ENCODE measurements at regions not wholly inside any gene's neighbourhood (a gene's known extent, or its start where the extent isn't known, plus 50 kb on each side); places are given as distances from the start of the nearest gene placed in this dataset.

DNA sequence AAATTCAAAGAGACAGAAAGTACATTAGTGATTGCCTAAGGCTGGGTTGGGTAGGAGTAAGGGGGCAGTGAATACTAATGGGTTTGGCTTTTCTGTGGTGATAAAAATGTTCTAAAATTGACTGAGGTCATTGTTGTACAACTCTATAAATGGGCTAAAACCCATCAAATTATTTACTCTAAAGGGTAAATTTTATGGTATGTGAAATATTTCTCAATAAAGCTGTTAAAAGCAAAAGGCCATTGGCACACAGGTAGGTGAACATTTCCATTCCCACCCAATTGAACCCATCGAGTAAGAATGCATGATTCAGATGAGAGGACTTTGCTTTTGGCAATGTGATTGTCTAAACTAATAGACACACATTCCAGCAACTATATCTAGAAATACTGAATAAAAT, 579.4 kb downstream of the GATA3 start:
- TF ChIP-seq GATA3 (IDR thresholded peaks at IDR 0.05; ENCODE audit: low read depth, low read length) (no peak), GATA2 (IDR thresholded peaks at IDR 0.05; ENCODE audit: low read depth, low read length) (no peak)

DNA sequence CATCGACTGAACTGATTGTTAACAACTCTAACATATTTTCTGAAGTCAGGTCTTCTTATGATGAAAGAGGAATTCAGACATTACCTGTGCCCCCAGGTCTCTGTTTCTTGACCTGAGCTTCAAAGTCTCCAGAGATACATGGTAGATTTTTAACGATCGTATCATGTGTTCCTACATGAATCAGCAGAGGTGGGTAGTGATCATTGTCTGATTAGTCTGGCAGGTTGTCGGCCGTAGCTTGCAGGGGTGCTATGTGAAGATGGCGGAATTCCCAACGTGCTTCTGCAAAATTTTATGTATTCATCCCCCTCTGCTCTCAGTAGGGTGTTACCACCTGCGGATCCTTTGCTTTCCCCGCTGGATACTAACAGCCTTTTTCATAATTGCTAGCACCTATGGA, 581.9 kb downstream of the GATA3 start:
- TF ChIP-seq GATA2 (IDR thresholded peaks at IDR 0.05; ENCODE audit: low read depth, low read length) (no peak), GATA3 (IDR thresholded peaks at IDR 0.05; ENCODE audit: low read depth, low read length) (no peak)

DNA sequence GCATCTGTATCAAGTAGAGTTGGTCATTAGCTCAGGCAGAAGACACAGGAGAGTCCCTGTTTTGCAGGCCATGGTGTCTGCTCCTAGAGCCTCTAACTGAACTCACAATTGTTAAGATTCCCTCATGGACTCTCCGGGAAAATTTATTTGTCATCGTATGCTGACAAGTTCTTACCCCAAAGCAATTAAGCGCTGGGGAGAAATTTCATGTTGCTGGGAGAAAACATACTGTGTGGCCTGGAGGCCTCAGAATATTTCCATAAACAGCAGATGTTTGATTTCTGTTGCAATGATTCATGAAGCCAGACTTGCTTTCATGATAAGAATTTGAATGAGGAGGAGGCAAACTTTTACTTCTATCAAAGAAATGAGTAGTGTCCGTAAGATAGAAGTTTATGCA, 583.2 kb downstream of the GATA3 start:
- no peak for TF ChIP-seq GATA2 (IDR thresholded peaks at IDR 0.05; ENCODE audit: low read depth, low read length)
- no peak for TF ChIP-seq GATA3 (IDR thresholded peaks at IDR 0.05; ENCODE audit: low read depth, low read length)

GRCh38 chr10:8638088-8638672, 583.7 kb downstream of the GATA3 start:
- TF ChIP-seq GATA2 (IDR thresholded peaks at IDR 0.05; ENCODE audit: low read depth, low read length) (peak; percentile 34; the same call in 1 of the 2 replicates), GATA3 (IDR thresholded peaks at IDR 0.05; ENCODE audit: low read depth, low read length) (peak; percentile 61)

- no peak for TF ChIP-seq GATA3 (IDR thresholded peaks at IDR 0.05; ENCODE audit: low read depth, low read length)
These were observed 585.1 kb downstream of the GATA3 start for GRCh38 chr10:8639486-8640185.

DNA sequence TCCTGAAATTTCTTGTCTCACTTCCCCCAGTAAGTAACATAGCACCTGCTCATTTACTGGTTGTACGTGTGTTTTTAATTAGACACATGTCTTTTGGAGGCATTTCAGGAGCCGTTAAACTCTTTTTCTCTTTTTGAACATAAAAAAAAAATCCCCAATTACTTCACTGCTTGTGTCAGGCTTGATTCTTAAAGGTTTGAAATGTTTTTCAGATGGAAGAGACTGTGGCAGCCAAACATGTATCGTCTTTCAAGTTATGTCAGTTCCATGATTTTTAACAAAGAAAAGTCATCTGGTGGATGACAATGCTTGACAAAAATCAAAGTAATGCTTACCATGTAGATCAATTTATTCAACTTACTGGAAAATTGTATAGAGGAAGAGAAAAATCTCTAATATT, 585.8 kb downstream of the GATA3 start:
- no peak for TF ChIP-seq GATA3 (IDR thresholded peaks at IDR 0.05; ENCODE audit: low read depth, low read length)
- TF ChIP-seq GATA2 (IDR thresholded peaks at IDR 0.05; ENCODE audit: low read depth, low read length): no peak

GRCh38 chr10:8640878-8641277, 586.4 kb downstream of the GATA3 start:
- TF ChIP-seq GATA2 (IDR thresholded peaks at IDR 0.05; ENCODE audit: low read depth, low read length) (peak; percentile 99), GATA3 (IDR thresholded peaks at IDR 0.05; ENCODE audit: low read depth, low read length) (peak; percentile 100)

GRCh38 chr10:8656261-8656660, 601.8 kb downstream of the GATA3 start:
- TF ChIP-seq GATA3 (IDR thresholded peaks at IDR 0.05; ENCODE audit: low read depth, low read length) (no peak), GATA2 (IDR thresholded peaks at IDR 0.05; ENCODE audit: low read depth, low read length) (no peak)

DNA sequence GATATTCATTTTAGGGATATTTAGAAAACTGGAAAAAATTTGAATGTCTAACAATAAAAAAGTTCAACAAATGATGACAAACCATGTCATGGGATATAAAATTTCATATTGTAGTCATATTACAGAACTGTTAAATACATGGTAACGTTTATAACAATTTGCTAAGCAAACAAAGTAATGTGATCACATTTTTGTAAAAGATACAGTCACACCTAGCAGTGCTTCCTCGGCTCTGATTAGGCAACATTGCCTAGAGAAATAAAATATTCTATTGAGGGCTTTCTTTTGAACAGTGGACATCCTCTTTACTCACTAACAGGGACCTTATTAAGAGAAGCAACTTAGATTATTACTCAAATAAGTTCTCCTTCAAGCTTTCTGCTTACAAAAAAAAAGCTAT, 605.5 kb downstream of the GATA3 start:
- TF ChIP-seq GATA2 (IDR thresholded peaks at IDR 0.05; ENCODE audit: low read depth, low read length): no peak
- no peak for TF ChIP-seq GATA3 (IDR thresholded peaks at IDR 0.05; ENCODE audit: low read depth, low read length)

- TF ChIP-seq GATA3 (IDR thresholded peaks at IDR 0.05; ENCODE audit: low read depth, low read length) (no peak), GATA2 (IDR thresholded peaks at IDR 0.05; ENCODE audit: low read depth, low read length) (no peak)
These were observed 607.4 kb downstream of the GATA3 start for GRCh38 chr10:8661886-8662285.

- TF ChIP-seq GATA3 (IDR thresholded peaks at IDR 0.05; ENCODE audit: low read depth, low read length) (no peak), GATA2 (IDR thresholded peaks at IDR 0.05; ENCODE audit: low read depth, low read length) (no peak)
These were observed 608.6 kb downstream of the GATA3 start for GRCh38 chr10:8663131-8663530.

- TF ChIP-seq GATA3 (IDR thresholded peaks at IDR 0.05; ENCODE audit: low read depth, low read length) (no peak), GATA2 (IDR thresholded peaks at IDR 0.05; ENCODE audit: low read depth, low read length) (no peak)
These were observed 610.8 kb downstream of the GATA3 start for GRCh38 chr10:8665322-8665721.

DNA sequence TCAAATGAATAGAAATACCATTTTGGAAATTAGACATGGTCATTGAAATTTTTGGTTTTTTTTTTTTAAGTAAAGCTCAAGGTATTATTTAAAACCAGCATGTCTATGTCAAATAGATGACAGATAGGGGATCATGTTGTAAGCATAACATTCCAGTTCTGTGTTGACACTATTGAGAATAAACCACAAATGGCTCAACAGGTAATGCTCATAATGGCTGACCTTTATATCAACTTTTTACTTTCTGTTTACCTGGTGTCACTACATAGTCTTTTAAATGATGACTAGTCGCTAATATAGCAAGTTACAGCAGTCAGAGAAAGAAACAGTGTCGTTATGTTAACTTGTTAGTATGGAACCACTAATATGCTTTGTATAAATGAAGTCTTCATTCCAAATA, 616.0 kb downstream of the GATA3 start:
- TF ChIP-seq GATA3 (IDR thresholded peaks at IDR 0.05; ENCODE audit: low read depth, low read length) (no peak), GATA2 (IDR thresholded peaks at IDR 0.05; ENCODE audit: low read depth, low read length) (no peak)

- no peak for TF ChIP-seq GATA3 (IDR thresholded peaks at IDR 0.05; ENCODE audit: low read depth, low read length)
- no peak for TF ChIP-seq GATA2 (IDR thresholded peaks at IDR 0.05; ENCODE audit: low read depth, low read length)
These were observed 619.7 kb downstream of the GATA3 start for GRCh38 chr10:8674230-8674629.

- TF ChIP-seq GATA2 (IDR thresholded peaks at IDR 0.05; ENCODE audit: low read depth, low read length) (no peak), GATA3 (IDR thresholded peaks at IDR 0.05; ENCODE audit: low read depth, low read length) (no peak)
These were observed 623.2 kb downstream of the GATA3 start for GRCh38 chr10:8677642-8678041.

Data from SH-SY5Y (cell line).